Hematopoietic multipotent progenitor cell (in vitro differentiated cells): ENCODE measurements at regions not wholly inside any gene's neighbourhood (a gene's known extent, or its start where the extent isn't known, plus 50 kb on each side); places are given as distances from the start of the nearest gene placed in this dataset.
"Not testable (repeated sequence)": the region's sequence is repeated elsewhere in the genome, so short reads cannot be mapped to it uniquely, and the experiment has no call there.

Experiments
- DNase-seq, 3 donors: peaks; one replicate each; pipeline ENCODE4 v3.0.0-alpha.2; 2011 to 2015; ENCODE audit warnings: low read depth in 2 of 3, low spot score in 2 of 3

DNA sequence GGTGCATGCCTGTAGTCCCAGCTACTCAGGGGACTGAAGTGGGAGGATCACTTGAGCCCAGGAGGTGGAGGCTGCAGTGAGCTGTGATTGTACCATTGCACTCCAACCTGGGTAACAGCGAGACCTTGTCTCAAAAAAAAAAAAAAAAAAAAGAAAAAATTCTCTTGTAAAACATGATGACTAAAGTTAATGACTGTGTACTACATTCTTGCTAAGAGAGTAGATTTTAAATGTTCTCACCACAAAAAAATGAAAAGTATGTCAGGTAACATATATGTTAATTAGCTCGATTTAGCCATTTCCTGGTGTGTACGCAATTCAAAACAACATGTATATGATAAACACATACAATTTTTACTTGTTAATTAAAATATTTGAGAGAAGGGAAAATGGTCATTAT is 480.7 kb upstream of the RGS6 start:
- no peak for DNase-seq

DNA sequence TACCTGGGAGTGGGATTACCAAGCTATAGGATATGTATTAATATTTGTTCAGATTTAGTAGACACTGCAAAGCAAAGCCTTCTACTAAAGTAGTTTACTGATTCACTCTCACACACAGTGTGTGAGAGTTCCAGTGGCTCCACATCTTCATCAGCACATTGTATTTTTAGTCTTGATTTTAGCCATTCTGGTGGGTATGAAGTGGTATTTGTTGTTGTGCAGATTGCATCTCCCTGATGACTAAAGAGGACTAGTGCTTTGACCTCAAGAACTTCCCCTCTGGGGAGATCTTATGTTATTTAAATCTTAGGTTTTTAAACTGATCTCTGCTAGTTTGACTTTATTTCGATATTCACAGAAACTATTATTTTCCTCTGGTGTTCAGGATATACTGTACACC is 479.7 kb upstream of the RGS6 start:
- no peak for DNase-seq

DNA sequence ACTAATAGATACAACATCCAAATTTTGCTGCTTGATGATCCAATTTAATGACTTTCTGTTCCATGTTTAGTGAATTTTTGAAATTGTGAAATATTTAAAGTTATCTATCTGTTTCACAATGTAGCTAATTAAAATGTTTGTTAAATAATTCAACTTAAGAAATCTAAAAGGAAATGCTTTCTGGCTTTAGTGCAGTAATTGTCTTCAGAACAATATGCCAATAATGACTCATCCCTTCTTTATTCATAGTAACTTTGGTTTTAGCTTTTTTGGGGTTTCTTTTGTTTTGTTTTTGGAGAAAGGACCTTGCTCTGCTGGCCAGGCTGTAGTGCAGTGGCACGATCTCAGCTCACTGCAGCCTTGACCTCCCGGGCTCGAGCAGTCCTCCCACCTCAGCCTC is 479.2 kb upstream of the RGS6 start:
- no peak for DNase-seq

DNA sequence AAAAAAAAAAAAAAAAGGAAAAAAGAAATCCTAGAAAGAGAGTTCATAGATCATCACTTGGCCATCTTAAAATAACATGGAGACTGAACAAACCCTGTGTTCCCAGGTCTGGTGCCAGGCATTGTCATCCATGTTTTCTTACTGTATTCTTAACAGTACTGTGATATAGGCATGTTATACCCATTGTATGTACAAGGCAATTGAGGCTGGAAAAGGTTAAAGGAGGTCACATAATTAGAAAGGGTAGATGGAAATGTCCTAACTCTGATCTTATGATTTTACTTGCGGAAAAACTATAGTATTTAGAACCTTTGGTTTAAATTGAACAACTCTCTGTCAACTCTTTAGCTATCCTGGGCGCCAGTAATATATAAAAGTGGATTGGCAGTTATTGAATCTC is 478.2 kb upstream of the RGS6 start:
- DNase-seq: no peak

DNA sequence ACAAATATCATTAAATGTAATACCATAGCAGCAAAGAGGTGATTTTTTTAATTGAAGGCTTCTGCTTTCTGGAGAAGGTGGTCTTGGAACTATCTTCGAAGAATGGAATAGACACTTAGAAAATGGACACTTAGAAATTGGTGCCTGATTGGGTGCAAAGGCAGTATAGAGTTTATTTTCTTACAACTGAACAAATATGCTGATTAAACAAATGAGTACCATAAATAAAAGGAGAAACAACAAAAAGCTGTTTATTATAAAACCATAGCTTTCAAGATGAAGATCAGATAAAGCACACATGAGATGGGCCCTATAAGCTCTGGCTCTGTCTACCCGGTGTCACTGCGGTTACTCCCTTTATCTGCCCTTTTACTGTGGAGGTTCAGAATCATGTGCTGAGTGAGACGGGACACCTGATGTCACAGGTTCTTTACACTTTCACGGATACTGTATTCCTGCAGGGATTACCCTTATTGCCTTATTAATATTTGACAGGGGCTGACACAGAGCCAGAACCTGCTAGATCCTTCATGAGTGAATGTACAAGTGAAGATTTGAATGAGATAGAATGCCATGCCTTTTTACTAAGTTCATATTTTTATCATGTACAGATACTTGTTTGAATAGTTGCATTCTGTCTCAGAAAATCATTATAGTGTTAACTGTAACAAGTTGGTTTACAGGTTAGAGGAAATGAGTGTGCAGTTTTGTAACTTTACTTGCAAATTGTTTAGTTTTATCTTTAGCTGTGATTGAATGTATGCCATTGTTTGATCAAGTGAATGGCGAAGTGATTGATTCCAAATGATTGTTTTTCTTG is 477.5 kb upstream of the RGS6 start:
- DNase-seq: peak in 1 of 3 donors; percentile 3

DNA sequence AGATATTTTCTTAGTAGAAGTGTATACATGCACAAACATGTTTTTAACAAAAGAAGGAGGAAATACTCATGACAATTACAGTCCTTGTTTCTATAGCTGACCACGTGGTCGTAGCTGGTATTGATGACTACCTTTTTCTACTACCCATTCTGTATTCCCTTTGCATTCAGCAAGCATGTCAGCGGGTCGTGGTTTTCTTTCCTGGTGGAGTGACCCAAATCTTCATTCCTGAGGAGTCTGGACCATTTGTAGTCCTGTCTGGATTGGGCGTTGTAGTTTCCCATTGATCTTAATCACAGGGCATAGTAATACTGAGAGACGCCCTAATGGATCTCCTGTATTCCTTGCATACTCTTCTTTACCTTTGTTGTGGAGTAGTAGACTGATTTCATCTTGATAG is 472.1 kb upstream of the RGS6 start:
- no peak for DNase-seq

DNA sequence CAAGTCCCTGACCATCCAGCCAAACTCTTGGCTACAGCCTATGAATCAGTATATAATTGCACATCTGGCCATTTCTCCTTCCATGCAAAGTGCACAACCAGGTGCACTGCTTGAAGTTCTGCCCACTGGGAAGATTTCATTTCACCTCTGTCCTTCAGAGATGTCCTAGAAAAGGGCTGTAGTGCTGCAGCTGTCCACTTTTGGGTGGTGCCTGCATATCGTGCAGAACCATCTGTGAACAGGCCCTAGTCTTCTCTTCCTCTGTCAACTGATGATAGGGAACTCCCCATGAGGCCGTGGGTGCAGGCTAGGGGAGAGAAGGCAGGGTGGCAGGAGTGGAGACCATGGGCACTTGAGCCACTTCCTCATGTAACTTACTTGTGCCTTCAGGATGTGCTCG is 470.6 kb upstream of the RGS6 start:
- DNase-seq: not testable (repeated sequence)

DNA sequence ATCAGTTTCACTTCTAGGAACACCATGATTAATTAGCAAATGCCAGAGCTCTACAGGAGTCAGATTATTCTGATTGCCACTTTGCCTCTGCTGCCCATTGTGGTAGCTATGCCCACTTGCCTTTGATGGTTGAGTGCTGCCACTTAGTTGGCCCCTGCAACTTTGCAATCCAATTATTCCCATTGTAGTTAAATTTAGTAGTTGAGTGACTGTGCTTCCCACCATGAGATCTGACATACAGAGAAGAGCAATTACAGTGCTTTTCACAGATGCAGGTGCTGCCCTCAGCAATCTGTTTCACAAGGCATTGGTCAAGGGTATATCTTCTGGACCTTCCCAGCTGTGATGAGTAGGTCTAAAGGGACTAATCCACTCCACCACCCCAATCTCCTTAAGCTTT is 468.4 kb upstream of the RGS6 start:
- no peak for DNase-seq

DNA sequence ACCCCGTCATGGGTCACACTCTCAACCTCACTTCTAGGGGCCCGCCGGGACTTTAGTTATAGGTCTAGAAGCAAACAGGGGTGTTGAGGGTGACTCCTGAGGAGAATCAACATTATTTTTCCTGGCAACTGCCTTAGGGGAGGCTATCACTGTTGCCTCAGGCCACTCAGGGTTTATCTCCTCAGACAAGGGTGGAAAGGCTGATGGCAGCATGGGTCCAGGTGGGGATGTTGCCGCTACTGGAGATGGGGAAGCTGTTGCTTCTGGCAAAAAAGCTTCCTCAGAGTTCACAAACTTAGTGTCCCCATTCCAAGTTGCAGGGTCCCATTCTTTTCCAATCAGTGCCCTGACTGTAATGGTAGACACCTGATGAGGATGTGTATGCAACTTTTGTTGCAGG is 467.4 kb upstream of the RGS6 start:
- DNase-seq: no peak

DNA sequence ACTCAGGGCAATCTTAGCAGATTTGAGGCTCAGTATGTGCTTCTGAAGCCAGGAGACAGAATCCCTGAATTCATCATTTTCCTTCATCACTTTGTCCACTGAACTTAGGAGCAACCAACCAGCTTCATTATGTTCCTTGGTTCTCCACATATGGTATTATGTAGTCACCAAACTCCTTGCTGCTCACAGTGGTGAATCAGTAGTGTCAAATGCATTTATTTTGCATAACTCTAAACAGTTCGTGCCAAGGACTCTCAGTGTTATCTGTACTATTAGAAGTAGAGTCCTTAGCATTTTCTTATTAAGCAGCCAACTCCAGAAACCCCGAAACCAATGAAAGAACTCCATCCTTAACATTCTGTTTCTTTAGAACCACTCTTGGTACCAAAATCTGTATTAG is 466.9 kb upstream of the RGS6 start:
- DNase-seq: no peak

DNA sequence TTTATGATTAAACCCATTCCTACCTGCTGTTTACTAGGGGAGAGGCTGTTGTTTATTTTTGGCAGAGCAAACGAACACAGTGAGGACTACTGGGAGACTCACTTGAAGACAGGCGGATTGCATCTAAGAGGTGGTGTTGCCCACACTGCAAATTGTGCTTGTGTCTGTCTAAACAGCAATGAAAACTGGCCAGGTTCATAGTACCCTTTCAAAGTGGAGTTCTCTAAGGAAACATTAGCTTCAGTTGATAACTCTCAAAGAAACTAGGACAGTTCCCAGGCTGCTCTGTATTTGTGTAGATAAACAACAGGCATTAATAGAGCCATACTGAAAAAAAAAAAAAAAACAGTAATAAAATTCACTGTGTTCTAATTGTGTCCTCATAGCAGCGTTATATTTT is 466.0 kb upstream of the RGS6 start:
- DNase-seq: no peak

DNA sequence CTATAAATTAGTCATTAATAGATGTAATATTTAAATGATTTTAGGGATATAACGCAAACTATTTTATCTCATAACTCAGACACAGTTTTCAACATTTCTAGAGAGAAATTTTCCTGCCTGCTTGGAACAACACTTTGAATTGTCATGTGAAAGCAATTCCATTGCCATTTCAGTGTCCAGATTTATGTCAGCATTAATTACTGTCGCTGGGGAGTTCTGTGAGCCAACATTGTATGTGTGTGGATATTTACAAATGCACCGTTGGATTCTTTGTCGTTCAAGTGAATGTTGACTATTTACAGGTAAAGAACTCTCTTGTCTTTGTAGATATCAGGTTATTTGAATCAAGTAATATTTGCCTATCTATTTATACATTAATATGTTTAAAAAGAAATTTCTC is 465.3 kb upstream of the RGS6 start:
- DNase-seq: no peak

DNA sequence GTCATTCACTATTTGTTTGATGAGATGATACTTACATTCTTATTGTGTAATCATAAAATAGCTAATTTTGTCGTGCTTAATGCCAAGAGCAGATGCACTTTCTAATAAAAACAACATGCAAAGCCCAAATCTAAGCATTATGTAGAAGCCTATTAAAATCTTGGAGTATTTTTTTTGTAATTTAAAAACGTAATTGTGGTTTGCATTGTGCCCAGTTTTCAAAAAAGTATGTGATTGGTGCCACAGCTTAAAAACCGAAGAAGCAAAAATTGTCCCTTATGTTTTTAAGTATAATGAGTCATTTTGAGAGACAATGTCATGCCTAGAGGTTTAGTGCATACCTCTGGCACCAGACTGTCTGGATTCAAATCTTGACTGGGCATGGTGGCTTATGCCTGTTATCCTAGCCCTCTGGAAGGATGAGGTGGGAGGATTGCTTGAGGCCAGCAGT is 464.8 kb upstream of the RGS6 start:
- no peak for DNase-seq

DNA sequence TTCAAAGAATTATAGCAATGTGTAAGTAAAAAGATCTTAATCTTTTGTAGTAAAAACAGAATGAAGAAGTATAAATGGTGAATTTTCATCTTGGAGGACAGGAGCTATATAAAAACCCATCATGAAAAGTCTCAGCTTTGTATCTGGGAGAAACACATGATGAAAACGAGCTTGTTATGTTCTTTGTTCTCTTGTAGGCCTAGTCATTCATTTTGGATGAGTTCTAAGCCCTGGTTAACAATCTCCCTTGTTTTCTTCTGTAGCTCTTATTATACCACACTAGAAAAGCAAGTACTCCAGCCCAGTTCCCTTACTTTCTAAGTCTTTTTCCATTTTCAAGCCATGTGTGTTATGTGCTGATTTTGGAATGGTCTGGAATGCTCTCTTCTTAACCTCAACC is 463.5 kb upstream of the RGS6 start:
- DNase-seq: no peak

DNA sequence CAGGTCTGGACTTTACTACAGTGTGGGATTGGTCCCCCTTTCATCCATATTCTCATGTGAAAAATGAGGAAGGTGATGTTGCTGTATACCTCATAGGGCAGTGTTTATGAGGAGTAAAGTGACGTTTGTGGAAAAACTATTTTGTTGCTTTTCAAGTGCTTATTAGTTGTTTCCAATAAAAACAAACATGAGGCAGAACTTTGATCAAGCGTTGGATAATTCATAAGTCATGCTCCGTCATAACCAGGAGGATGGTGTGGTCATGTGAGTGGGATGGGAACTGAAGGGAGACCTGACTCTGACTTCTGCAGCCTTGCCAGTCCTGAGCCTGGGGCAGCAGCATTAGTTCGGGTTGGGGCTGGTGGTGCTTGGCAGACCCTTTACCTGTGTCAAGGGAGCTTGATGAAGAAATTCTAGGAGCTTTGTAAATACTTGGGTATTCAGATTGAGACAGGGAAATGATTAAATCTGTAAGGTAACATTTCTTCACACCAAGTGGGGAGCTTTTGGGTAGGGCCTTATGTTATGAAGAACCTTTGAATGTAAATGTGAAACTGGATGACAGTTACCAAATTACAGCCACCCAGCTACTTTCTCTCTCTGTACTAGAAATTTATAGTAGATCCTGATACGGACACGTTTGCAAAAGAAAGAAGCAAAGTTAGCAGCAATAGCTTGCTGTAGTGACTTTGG is 462.4 kb upstream of the RGS6 start:
- no peak for DNase-seq

DNA sequence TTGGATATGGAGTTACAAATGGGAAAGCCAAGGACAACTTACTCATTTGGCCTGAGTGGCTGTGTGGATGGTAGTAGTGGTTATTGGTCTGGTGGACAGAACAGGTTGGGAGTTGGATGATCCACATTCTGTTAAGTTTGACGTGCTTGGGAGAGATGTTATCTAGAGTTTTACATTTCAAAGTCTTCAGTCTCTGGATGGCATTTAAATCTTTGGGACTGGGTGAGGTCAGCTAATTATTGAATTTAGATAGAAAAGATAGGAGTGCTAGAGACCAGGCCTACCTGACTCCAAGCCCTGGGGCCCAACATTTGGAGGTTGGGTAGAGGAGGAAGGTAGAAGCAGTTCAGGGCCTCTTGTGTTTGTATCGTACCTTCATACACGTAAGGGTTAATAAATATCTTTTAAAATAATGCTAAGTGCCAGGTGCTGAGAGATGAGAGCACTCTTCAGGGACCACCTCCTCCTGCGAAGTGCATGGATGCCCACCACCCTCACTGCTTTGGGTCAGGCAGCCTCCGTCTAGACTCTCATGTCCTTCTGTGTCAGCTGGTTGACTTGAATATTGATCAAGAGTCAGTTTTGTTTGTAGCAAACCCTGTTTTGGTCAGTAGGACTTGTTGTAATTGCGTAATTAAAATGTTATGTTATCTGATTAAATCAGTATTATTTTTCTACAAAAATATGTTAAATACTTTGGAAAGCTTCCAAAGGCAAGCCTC is 460.4 kb upstream of the RGS6 start:
- DNase-seq: no peak

DNA sequence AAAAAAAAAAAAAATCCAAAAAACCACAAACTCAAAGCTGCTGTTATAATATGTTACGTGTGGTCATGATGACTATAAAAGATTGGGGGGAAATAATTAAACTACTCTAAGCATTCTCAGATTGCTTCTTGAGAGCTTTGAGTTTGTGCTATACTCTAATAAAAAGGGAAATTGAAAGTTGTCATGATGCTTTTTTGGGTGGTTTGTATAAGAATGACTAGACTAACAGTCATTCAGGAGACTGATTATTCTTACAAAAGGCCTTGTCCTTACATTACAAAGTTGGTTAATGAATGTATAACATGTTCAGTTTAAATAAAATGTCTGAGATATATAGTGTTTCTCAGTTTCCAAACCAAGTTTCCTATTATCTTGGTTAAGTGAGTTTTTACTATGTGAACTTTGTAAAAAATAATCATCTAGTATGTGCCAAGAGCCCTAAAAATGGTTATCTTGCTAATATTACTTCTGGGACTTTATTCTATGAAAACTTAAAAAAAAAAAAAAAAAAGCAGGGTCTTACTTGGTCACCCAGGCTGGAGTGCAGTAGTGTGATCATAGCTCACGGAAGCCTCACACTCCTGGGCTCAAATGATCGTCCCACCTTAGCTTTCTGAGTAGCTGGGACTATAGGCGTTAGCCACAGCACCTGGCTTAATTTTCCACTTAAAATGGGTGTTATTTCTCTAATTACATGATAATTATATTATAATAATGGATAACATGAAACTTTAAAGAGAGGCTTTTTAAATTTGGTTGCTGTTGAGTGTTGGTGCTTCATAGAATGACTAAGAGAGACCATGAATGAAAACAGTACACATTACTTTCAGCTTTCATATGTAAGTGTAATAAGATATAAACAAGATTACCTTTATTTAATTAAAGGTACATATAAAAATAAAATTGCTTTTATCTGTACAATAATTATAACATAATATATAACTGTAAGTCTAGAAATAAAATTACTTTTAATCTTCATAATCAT is 459.6 kb upstream of the RGS6 start:
- peak in 1 of 3 donors; percentile 34 for DNase-seq

DNA sequence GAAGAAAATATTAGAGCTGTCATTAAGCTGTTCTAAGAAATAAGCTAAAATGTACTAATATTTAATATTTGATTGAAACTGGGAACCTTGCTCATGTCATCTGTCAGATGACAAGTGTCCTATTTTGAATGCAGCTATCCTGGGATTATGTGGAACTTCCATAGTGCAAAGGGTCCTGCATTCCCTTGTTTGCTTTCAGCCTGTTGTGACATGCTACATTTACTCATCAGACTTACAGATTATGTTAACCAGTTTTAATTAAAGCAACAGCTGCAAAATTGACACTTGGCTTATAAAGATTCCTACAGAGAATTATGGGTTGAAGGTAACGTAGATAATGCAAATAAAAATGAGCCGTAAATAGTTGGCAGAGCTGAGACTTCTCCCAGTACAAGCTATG is 458.4 kb upstream of the RGS6 start:
- no peak for DNase-seq

DNA sequence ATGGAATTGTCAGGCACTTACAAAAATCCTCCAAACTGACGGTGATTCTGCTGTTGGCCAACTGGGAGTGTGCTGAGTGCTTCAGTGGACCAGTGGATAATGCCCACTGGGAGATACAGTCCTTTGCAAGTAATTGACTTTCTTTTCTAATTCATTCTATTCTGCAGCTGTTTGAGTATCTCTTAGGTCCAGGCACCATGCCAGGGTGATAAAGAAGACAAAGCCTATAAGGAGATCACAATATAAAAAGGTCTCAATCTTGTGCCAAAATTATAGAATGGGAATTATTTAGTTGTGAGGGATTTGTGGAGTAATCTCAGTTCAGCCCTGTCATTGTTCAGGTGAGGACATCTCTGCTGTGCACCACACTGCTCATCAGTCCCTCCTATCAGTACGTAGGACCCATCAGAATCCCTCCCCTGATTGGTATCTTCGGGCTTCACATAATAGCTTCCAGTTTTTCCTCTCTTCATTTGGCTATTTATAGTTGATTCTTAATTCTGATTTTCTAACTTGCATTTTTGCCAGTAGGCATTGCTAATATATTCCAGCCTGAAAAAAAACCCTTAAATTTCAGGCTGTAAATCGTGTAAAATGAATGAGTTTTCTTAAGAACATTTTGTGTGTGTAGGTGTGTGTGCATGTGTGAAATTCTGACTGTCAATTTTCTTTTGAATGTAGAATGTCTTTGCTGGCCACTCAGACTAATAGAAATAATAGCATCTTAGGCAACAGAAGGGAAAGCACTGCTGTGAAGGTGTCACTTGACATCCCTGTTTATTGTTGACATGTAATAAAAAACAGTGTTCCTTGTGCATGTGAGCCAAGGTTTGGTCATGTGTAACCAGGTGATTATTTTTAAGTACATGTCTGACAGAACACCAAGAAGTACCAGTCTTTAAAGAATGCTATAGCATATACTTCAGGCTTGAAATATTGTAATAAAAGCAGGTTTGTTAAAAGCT is 457.6 kb upstream of the RGS6 start:
- no peak for DNase-seq
